Body of pancreas (tissue), 4 donors: ENCODE measurements at regions not wholly inside any gene's neighbourhood (a gene's known extent, or its start where the extent isn't known, plus 50 kb on each side); places are given as distances from the start of the nearest gene placed in this dataset.

ENCODE experiments used
- ATAC-seq: fragments of 150-250 bp; one replicate; pipeline ENCODE4 v1.9.1; 2016
- DNase-seq, 4 donors: peaks; one replicate each; pipeline ENCODE4 v3.0.0-alpha.2; 2019
- H3K27ac ChIP-seq, 4 donors: fragments of 200-600 bp; sonication (generic); 1 replicate in 3 of 4; 2 replicates in 1 of 4; pipeline versions ENCODE4 v1.5.1 to v1.6.1; 2016 to 2019; ENCODE audit warnings: mild to moderate bottlenecking in 1 of 4, mixed read lengths in 1 of 4, moderate library complexity in 1 of 4
- H3K27me3 ChIP-seq, 2 donors: fragments of 200-600 bp; sonication (generic); one replicate each; pipeline ENCODE4 v1.6.0; 2016; ENCODE audit warnings: mild to moderate bottlenecking in 1 of 2
- H3K36me3 ChIP-seq, 2 donors: fragments of 200-600 bp; sonication (generic); replicated peaks in 1 of 2; 2 replicates each; pipeline ENCODE4 v1.5.1; 2016; ENCODE audit warnings: low read depth in 2 of 2; ENCODE audit not compliant: insufficient read depth in 1 of 2
- H3K4me1 ChIP-seq: fragments of 200-600 bp; sonication (generic); one replicate; pipeline ENCODE4 v1.6.0; 2016
- H3K4me3 ChIP-seq, 2 donors: fragments of 200-600 bp; sonication (generic); 1 replicate in 1 of 2; 2 replicates in 1 of 2; pipeline ENCODE4 v1.5.1; 2016 to 2019
- H3K9me3 ChIP-seq, 3 donors: fragments of 200-600 bp; sonication (generic); 1 replicate in 2 of 3; 2 replicates in 1 of 3; pipeline ENCODE4 v1.5.1; 2016
- CTCF ChIP-seq, 7 experiments: fragments of 450-650 bp in 4 of 7; fragments of 200-600 bp in 3 of 7; sonication (generic) in 3 of 7; IDR thresholded peaks; one replicate each; pipeline ENCODE4 v1.5.1; 2016 to 2019; ENCODE audit warnings: antibody characterized with exemption in 7 of 7
- POLR2A ChIP-seq, 3 donors: fragments of 450-650 bp; IDR thresholded peaks; one replicate each; pipeline ENCODE4 v1.6.1; 2016; ENCODE audit warnings: antibody characterized with exemption in 3 of 3, mild to moderate bottlenecking in 2 of 3
- WGBS, 2 donors: methylation state at CpG; one replicate each; pipeline ENCODE4 v1.1.5; 2017; 5-methylcytosine and 5-hydroxymethylcytosine counted together
- intact Hi-C: fragments of 100-400 bp; cut with DNase I; formaldehyde crosslinking; loops from one replicate; pipeline ENCODE4 v1.15.1; 2023

- H3K9me3 ChIP-seq: no peaks in the 10 kb centered on the region
- no peak overlapping the region for H3K27ac ChIP-seq
- TF ChIP-seq CTCF (IDR thresholded peaks at IDR 0.05) (no peak), POLR2A (IDR thresholded peaks at IDR 0.05) (no peak)
- no peak for DNase-seq
- H3K4me1 ChIP-seq: no peaks in the 10 kb centered on the region
- WGBS, 2 donors: 100% methylated on average over 2 of the region's 2 CpGs
- no peak for ATAC-seq
- H3K4me3 ChIP-seq: no peak overlapping the region
- H3K36me3 ChIP-seq: no peaks in the 10 kb centered on the region
- intact Hi-C loops: no loop called here
- H3K27me3 ChIP-seq: no peaks in the 10 kb centered on the region
Observed at GRCh38 chr3:64891021-64891420, 203.2 kb upstream of the ADAMTS9 start.

- H3K27ac ChIP-seq: no peak overlapping the region
Observed at GRCh38 chr3:64890466-64890865, 202.7 kb upstream of the ADAMTS9 start.

GRCh38 chr3:64890006-64890405, 202.2 kb upstream of the ADAMTS9 start:
- Histone ChIP-seq H3K4me3 (no peak overlapping the region), H3K9me3 (no peaks in the 10 kb centered on the region), H3K36me3 (no peaks in the 10 kb centered on the region), H3K27me3 (no peaks in the 10 kb centered on the region), H3K27ac (no peak overlapping the region), H3K4me1 (no peaks in the 10 kb centered on the region)
- intact Hi-C loops: no loop called here
- TF ChIP-seq POLR2A (IDR thresholded peaks at IDR 0.05) (no peak), CTCF (IDR thresholded peaks at IDR 0.05) (no peak)
- ATAC-seq (no peak), DNase-seq (peak in 3 of 4 donors; percentile 10 to 35 (median 17))
- WGBS, 2 donors: 59 to 64% methylated on average over 10 of the region's 10 CpGs

More at GRCh38 chr3:64890466-64890865, 202.7 kb upstream of the ADAMTS9 start:
- no peaks in the 10 kb centered on the region for H3K36me3 ChIP-seq
- intact Hi-C loops: no loop called here
- no peaks in the 10 kb centered on the region for H3K9me3 ChIP-seq
- no peaks in the 10 kb centered on the region for H3K27me3 ChIP-seq
- WGBS, 2 donors: 75 to 85% methylated on average over 2 of the region's 2 CpGs
- no peak overlapping the region for H3K4me3 ChIP-seq
- TF ChIP-seq CTCF (IDR thresholded peaks at IDR 0.05): no peak
- no peak for TF ChIP-seq POLR2A (IDR thresholded peaks at IDR 0.05)
- DNase-seq (no peak), ATAC-seq (no peak)
- no peaks in the 10 kb centered on the region for H3K4me1 ChIP-seq

- 80 to 83% methylated on average over 3 of the region's 3 CpGs for WGBS, 2 donors
- H3K27me3 ChIP-seq: no peaks in the 10 kb centered on the region
- TF ChIP-seq POLR2A (IDR thresholded peaks at IDR 0.05) (no peak), CTCF (IDR thresholded peaks at IDR 0.05) (no peak)
- H3K4me1 ChIP-seq: no peaks in the 10 kb centered on the region
- no peak for DNase-seq
- H3K4me3 ChIP-seq: no peak overlapping the region
- H3K9me3 ChIP-seq: no peaks in the 10 kb centered on the region
- H3K36me3 ChIP-seq: no peaks in the 10 kb centered on the region
- H3K27ac ChIP-seq: no peak overlapping the region
- intact Hi-C loops: no loop called here
- no peak for ATAC-seq
Observed at GRCh38 chr3:64888840-64889392, 201.1 kb upstream of the ADAMTS9 start.

GRCh38 chr3:64888165-64888564, 200.4 kb upstream of the ADAMTS9 start:
- Histone ChIP-seq H3K4me1 (no peaks in the 10 kb centered on the region), H3K27me3 (no peaks in the 10 kb centered on the region), H3K9me3 (no peaks in the 10 kb centered on the region), H3K36me3 (no peaks in the 10 kb centered on the region), H3K27ac (no peak overlapping the region), H3K4me3 (no peak overlapping the region)
- ATAC-seq: no peak
- TF ChIP-seq CTCF (IDR thresholded peaks at IDR 0.05): no peak
- TF ChIP-seq POLR2A (IDR thresholded peaks at IDR 0.05): no peak
- intact Hi-C loops: no loop called here
- DNase-seq: no peak
- WGBS, 2 donors: 73 to 76% methylated on average over 1 of the region's 1 CpG
